NCI-H1105 treated with DMSO at 0.1 percent for 48 hours (cell line): ENCODE measurements at regions not wholly inside any gene's neighbourhood (a gene's known extent, or its start where the extent isn't known, plus 50 kb on each side); places are given as distances from the start of the nearest gene placed in this dataset.
"Not testable (repeated sequence)": the region's sequence is repeated elsewhere in the genome, so short reads cannot be mapped to it uniquely, and the experiment has no call there.

ENCODE experiments used
- DNase-seq: peaks from one replicate; lab custom pipeline; 2025; lab: John Stamatoyannopoulos, UW

DNA sequence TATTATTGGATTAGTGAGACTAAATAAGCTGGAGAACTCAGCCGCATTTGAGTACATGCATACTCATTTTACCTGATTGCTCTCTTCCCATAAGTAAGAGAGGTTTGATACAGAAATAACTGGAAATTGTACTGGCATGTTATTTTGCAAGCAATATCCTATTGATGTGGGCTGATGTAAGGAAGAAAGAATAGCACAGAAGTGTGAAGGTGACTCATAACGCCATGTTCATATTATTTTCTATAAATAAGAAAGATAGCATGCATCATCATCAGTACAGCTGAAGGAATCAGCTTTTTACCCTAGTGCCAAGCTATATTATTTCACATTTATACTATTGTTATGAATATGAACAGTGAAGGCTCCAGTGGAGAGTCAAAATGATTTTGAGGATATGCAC lies 138.3 kb upstream of the FAM47A start:
- no peak for DNase-seq

DNA sequence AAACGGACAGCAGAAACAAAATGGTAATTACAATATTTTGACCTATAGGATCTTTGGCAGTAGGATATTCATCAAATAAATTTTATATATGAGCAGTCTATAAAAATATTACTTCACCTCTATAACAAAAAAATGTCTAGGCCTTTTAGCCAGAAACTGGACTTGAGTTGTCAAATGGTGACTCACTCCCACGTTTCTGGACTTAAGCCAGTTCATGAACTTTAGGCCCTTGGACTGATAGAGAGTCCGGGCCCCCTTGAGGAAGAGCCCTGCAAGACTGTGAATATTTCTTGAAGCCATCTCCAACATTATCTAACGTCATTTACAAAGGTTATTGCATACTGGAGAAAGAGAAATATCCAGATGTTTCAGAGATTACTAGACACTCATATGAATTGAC lies 106.8 kb upstream of the FAM47A start:
- DNase-seq: no peak

DNA sequence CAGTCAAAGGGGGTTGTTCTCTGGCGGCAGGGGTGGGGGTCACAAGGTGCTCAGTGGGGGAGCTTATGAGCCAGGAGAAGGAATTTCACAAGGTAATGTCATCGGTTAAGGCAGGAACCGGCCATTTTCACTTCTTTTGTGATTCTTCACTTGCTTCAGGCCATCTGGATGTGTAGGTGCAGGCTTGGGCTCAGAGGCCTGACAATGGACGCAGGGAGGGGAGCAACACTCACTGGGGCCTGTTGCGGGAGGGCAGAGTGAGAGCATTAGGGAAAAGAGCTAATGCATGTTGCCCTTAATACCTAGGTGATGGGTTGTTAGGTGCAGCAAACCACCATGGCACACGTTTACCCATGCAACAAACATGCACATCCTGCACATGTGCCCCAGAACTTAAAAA lies 98.0 kb upstream of the FAM47A start:
- not testable (repeated sequence) for DNase-seq

DNA sequence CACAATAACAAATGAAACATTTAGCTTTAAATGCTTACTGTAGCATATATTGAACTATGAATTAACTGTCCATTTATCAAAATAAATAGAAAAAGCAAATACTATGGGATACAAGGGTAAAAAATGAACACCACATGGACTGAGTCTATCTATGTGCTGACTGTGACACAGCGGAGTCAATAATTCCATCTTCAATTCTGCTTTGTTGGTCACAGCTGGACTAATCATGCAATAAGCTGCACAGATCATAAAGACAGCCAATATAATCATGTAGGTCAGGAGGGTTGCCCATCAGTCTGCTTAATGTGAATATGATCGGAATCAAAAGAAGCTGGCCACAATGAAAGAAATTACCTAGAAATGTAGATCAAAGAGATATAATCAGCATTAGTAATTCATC lies 95.7 kb upstream of the FAM47A start:
- no peak for DNase-seq

DNA sequence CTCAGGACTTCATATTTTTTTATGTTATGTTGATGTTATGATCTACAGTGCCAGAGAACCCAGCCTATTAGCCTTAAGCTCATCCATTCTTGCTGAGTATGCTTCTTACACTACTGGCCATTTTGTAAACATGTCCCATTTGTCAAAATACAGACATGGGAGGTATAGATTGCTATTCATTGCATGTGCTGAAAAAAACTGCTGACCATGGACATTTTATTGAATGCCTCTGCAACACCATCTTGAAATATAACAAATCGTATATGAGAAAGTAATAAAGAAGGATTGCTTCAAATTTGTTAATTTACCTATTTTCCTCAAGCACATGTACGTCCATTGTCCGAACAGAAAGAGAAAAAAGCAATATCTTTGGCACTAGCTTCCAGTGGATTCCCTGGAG lies 91.5 kb upstream of the FAM47A start:
- DNase-seq: no peak

DNA sequence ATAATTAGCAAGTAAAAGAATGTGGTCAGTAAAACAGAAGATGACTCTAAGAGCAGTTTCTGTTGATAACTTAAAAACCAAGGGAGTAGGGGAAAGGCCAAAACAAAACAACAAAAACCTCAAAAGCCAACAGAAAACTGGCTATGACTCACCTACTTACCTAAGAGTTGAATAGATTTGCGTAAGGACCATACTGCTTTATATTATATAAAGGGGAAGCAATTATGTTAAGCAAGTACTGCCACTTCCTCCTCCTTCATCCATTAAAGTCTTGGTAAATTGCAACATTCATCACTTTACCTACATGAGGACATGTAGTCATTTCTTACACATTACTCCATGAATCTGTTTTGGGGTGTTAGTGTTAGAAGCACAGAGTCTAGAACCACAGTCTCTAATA lies 85.9 kb upstream of the FAM47A start:
- DNase-seq: no peak

DNA sequence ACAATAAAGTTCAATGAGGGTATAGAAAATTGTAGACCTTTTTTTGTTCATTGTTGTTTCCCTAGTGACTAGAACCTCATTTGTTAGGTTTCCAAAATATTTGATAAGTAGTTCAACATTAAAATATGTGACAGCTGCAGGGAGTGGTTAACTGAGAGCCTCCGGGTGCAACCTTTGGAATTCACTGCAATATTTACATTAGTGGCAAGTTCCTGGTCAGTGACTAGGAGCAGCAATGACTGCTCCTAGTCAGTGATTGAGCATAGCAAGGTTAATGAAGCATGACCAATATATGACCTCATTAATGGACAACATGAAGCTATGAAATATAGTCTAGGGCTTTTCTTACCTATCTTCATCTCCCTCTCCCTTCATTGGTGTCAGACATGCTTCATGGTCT lies 65.8 kb upstream of the FAM47A start:
- DNase-seq: no peak
